Muscle of arm (tissue), 1 donor: ENCODE measurements at regions not wholly inside any gene's neighbourhood (a gene's known extent, or its start where the extent isn't known, plus 50 kb on each side); places are given as distances from the start of the nearest gene placed in this dataset.
A peak's percentile ranks its signal among the peaks of the same experiment; 100 is the strongest.

ENCODE experiments used
- DNase-seq: peaks from one replicate; pipeline ENCODE4 v3.0.0-alpha.2; 2013

DNA sequence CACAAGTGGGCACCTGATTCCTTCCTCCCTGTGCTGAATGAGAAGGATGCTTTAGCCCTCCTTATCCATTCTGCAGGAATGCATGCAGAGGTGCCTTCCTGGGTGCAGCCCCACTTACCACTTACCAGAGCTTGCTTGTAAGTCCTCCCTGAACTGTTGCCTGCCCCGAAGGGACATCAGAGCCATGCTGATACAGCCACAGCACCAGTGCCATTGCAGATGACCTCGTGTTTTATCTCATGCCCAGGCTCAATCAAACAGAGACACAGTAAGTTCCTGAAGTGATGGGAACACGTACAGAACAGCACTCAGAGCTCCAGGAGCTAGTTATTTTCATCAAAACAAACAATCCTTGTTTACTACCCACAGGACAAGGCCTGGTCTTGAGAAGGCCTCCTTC, 81.9 kb downstream of the ATP1A1 start:
- no peak for DNase-seq

DNA sequence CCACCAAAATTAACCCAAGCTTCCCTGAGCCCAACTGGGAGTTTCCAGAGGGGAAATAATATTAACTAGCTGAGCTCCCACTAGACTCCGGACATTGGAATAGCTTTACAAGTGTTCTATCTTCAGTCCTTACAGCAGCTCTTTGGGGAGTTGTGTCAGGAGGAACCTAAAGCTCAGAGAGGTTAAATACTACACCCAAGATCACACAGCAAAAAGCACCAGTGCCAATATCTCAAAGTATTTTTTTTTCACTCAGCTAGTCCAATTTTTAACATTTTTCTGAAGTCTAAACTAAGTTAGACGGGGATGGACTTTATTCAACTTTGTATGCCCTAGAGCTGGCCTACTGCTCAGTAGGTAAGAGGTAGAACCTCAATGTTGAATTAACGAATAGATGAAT, 82.5 kb downstream of the ATP1A1 start:
- DNase-seq, result no peak

DNA sequence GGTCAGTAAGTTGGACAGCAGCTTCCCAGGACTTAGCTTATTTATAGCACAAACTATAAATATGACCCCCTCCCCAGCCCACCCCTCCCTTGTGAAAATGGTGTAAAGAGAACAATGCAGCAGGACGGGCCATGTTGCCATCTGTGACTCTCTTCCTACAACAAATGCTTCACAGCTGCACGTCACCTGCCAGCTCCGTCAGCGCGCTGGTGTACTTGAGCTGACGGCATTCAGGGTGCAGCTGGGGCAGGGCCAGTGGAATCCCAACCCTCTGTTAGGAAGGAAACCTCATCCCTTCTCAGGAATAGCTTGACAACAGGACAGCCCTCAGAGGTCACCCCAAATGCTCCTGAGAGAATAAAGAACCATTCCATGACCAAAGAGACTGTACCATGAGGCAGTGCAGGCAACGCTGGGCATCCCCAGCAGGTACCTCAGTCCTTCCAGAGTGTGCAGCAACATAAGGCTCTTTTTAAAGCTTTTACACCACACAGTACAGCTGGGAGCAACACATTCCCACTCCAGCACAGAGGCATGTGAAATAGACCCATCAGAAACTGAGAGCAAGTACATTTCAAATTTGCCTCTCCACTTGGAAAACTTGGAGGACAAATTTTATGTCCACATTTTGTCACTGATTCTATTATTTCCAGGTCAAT, 85.0 kb downstream of the ATP1A1 start:
- DNase-seq, result peak; percentile 36

DNA sequence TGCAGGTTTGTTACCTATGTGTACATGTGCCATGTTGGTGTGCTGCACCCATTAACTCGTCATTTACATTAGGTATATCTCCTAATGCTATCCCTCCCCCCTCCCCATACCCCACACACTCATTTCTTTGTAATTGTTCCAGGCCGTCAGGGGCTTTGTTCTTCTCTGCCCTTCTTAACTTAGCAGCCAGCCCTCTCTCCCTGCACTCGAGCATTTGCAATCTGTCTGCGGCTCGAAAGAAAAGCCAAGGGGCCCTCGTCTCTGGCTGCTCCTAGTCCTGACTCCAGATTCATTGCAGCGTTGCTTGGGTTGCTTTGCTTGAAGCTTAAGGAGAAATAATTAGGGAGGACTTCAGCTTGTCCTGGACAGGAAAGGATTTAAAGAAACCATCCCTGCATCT, 85.7 kb downstream of the ATP1A1 start:
- no peak for DNase-seq

DNA sequence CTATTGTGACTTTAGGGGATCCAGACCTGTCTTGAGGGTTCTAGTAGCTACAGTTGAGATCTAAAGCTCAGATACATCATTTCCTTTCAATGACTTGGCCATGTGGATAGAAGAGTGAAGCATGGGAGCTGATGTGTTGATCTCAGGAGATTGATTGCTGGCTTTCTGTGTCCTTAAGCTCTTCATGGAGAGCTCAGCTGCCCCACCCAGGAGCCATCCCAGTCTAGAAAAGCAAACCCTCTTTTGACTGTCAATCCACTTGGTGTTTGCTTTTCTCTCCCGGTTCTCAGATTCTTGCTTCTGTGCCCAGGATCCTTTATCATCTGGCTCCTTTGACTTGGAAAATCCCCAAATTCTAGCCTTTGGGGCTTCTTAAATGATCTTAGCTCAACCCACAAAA, 87.2 kb downstream of the ATP1A1 start:
- DNase-seq, result no peak

DNA sequence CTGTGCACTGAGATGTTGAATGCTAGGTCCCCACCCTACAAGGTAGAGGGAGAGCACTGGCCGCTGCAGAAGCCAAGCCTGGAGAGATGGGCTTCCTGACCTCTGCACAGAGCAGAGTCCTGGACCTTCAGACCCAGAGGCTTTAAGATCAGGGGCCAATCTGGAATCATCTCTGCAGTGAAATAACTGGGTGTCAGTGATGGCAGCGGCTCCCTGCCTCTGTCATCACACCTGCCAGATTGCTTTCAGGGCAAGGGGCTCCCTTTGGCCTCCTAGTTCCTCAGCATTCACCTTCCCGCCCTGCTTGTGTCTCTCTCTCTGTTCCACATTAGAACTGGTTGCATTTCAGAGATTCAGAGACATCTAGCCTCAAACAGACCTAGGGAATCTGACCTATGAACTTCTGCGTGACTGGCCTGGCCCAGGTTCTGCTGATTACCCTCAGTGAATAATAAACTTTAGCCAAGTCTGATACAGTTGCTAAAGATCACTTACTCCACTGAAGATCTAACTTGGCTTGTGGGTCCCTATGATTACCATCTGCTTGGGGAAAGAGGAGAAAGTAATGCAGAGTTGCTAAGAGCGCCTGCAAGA, 87.8 kb downstream of the ATP1A1 start:
- no peak for DNase-seq

DNA sequence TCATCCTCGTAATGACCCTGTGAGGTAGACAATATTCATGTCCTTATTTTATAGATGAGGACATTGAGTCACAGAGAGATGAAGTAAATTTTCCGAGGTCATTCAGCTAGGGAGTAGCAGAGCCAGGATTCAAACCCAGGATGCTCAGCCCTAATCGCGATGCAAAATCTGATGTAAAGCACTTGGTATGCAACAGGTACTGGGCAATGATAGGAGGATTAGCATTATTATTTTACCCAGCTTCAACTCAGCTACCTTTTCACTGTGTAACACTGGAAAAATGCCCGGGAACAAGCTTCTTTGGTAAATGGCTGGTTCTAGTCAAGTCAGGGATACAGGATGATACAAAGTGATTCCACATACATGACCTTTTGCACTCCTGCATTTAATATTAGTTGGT, 88.7 kb downstream of the ATP1A1 start:
- DNase-seq, result no peak

DNA sequence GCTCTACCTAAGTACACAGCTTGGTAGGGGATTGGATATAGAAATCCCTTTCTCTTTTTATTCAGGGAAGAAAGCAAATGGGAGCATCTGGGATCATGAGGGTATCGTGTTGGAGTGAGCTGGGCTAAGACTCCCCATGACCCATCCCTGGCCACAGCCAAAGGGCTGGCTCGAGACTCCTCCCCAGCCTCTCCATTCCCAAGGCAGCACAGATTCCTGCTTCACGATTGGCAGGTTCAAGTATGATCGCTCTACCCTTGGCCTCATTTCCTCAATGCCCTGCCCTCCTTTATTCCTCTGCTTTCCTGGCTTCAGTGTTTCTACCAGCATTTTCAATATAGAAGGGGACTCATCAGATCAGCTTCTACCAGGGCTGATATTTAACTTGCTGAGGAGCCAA, 89.7 kb downstream of the ATP1A1 start:
- no peak for DNase-seq

DNA sequence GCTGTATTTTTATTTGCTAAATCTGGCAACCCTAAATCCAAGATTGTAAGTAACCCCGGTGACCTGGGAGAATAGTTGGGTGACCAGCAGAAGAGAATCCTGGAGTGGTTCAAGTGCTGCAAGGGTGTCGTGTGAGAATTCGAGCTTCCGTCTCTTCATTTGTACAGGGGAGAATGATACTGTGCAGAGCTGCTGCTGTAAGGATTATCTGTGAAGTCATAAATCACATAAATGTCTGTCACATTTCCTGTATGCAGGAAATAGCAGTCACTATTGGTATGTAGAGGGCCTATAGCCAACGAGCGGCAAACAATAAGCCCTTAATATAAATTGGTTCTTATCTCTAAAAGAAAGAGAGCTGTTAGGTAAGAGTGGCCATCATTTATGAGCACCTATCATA, 90.7 kb downstream of the ATP1A1 start:
- DNase-seq, result no peak
